Smooth muscle cell (in vitro differentiated cells): ENCODE measurements at regions not wholly inside any gene's neighbourhood (a gene's known extent, or its start where the extent isn't known, plus 50 kb on each side); places are given as distances from the start of the nearest gene placed in this dataset.
A peak's percentile ranks its signal among the peaks of the same experiment; 100 is the strongest.

Source experiments
- DNase-seq: peaks from one replicate; lab custom pipeline; 2025; ENCODE audit not compliant: unreplicated experiment; lab: John Stamatoyannopoulos, UW
- H2AFZ ChIP-seq: fragments of 200-600 bp; sonication (generic); 2 replicates; pipeline ENCODE4 v1.6.0; 2016; ENCODE audit warnings: antibody characterized with exemption, low read depth, mild to moderate bottlenecking
- H3F3A ChIP-seq: fragments of 200-600 bp; sonication (generic); 2 replicates; pipeline ENCODE4 v1.6.0; 2017; ENCODE audit warnings: antibody characterized with exemption, low read depth
- H3K27ac ChIP-seq: fragments of 200-600 bp; sonication (generic); 2 replicates; pipeline ENCODE4 v1.5.1; 2016; ENCODE audit warnings: low read depth, mild to moderate bottlenecking
- H3K27me3 ChIP-seq: fragments of 200-600 bp; sonication (generic); 2 replicates; pipeline ENCODE4 v1.6.1; 2016; ENCODE audit warnings: low read depth, mild to moderate bottlenecking
- H3K36me3 ChIP-seq: fragments of 200-600 bp; sonication (generic); 2 replicates; pipeline ENCODE4 v1.5.1; 2016; ENCODE audit warnings: low read depth
- H3K4me1 ChIP-seq: fragments of 200-600 bp; sonication (generic); 2 replicates; pipeline ENCODE4 v1.5.1; 2016; ENCODE audit warnings: low read depth
- H3K4me2 ChIP-seq: fragments of 200-600 bp; sonication (generic); 2 replicates; pipeline ENCODE4 v1.6.0; 2016; ENCODE audit warnings: mild to moderate bottlenecking
- H3K4me3 ChIP-seq: fragments of 200-600 bp; sonication (generic); 2 replicates; pipeline ENCODE4 v1.5.1; 2016; ENCODE audit warnings: mild to moderate bottlenecking
- H3K79me2 ChIP-seq: fragments of 200-600 bp; sonication (generic); 2 replicates; pipeline ENCODE4 v1.6.0; 2016; ENCODE audit warnings: low read depth, mild to moderate bottlenecking
- H3K9ac ChIP-seq: fragments of 200-600 bp; sonication (generic); 2 replicates; pipeline ENCODE4 v1.6.0; 2016; ENCODE audit warnings: low read depth
- H3K9me3 ChIP-seq: fragments of 200-600 bp; sonication (generic); replicated peaks from 2 replicates; pipeline ENCODE4 v1.5.1; 2016; ENCODE audit warnings: low read depth
- H4K20me1 ChIP-seq: fragments of 200-600 bp; sonication (generic); 2 replicates; pipeline ENCODE4 v1.6.0; 2016; ENCODE audit warnings: low read depth
- CTCF ChIP-seq: fragments of 200-600 bp; sonication (generic); IDR thresholded peaks from 2 replicates; pipeline ENCODE4 v1.5.1; 2017; ENCODE audit warnings: borderline replicate concordance, mild to moderate bottlenecking, antibody characterized with exemption; ENCODE audit not compliant: insufficient read depth, poor library complexity, severe bottlenecking
- WGBS: methylation state at CpG from one replicate; pipeline ENCODE4 v1.1.7; 2016; ENCODE audit warnings: low lambda C conversion rate; 5-methylcytosine and 5-hydroxymethylcytosine counted together

DNA sequence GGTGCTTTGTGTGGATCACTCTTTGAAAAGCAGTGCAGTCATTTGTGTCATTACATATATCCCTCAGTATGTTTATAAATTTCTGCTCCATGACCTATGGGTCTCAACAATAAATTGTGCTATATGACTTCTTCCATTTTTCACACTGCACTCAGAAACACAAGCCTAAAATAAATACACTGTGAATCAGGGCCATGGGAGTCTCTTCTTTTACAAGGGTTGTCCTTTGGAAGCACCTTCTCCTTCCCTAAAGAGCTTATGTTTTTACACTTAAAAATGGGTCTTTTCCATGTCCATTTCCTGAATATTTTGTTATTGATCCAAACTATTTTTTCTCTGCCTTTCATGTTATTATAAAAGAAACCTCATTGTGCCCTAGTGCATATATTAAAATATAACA, 108.3 kb upstream of the MEOX2 start:
- no peak overlapping the region for H3K27ac ChIP-seq
- H3F3A ChIP-seq: no peaks in the 10 kb centered on the region
- H2AFZ ChIP-seq: no peak overlapping the region
- H3K36me3 ChIP-seq: no peaks in the 10 kb centered on the region
- H3K9me3 ChIP-seq: no peaks in the 10 kb centered on the region
- H3K4me1 ChIP-seq: no peaks in the 10 kb centered on the region
- no peak for TF ChIP-seq CTCF
- H3K79me2 ChIP-seq: no peaks in the 10 kb centered on the region
- no peak for DNase-seq
- H3K4me2 ChIP-seq: no peak overlapping the region
- no peaks in the 10 kb centered on the region for H4K20me1 ChIP-seq
- H3K4me3 ChIP-seq: no peak overlapping the region
- no peak overlapping the region for H3K9ac ChIP-seq
- H3K27me3 ChIP-seq: no peaks in the 10 kb centered on the region

DNA sequence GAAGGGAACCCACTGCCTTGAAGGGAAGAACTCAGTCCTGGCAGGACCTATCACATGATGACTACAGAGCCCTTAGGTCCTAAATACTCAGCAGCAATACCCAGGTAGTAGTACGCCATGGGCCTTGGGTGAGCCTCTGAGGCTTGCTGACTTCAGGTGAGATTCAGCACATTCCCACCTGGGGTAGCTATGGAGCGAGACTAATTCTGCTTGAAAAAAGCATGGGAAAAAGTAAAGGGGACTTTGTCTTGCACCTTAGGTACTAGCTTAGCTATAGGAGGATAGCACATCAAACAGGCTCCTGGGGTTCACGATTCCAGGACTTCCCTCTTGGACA, 98.2 kb upstream of the MEOX2 start:
- DNase-seq: no peak
- Histone ChIP-seq H3K79me2 (no peaks in the 10 kb centered on the region), H3F3A (no peaks in the 10 kb centered on the region), H2AFZ (no peak overlapping the region), H3K27me3 (no peaks in the 10 kb centered on the region), H3K4me1 (peaks cover 14% of the 10 kb centered on the region), H3K9me3 (no peaks in the 10 kb centered on the region), H3K4me3 (no peak overlapping the region), H3K27ac (no peak overlapping the region), H3K4me2 (no peak overlapping the region), H3K9ac (no peak overlapping the region), H4K20me1 (no peaks in the 10 kb centered on the region), H3K36me3 (no peaks in the 10 kb centered on the region)
- 97% methylated on average over 3 of the region's 3 CpGs for WGBS
- TF ChIP-seq CTCF: no peak

- H3K4me3 ChIP-seq: no peak overlapping the region
- no peak overlapping the region for H3K4me2 ChIP-seq
- no peaks in the 10 kb centered on the region for H3K9me3 ChIP-seq
- no peaks in the 10 kb centered on the region for H3K79me2 ChIP-seq
- no peaks in the 10 kb centered on the region for H3F3A ChIP-seq
- no peaks in the 10 kb centered on the region for H4K20me1 ChIP-seq
- no peaks in the 10 kb centered on the region for H3K27me3 ChIP-seq
- no peak for TF ChIP-seq CTCF
- H2AFZ ChIP-seq: peak overlapping the region; percentile 44
- H3K27ac ChIP-seq: no peak overlapping the region
- H3K36me3 ChIP-seq: no peaks in the 10 kb centered on the region
- no peak overlapping the region for H3K9ac ChIP-seq
- peaks cover 14% of the 10 kb centered on the region for H3K4me1 ChIP-seq
- WGBS: 5% methylated on average over 1 of the region's 1 CpG
- no peak for DNase-seq
These were observed 97.7 kb upstream of the MEOX2 start for GRCh38 chr7:15783987-15784693.

DNA sequence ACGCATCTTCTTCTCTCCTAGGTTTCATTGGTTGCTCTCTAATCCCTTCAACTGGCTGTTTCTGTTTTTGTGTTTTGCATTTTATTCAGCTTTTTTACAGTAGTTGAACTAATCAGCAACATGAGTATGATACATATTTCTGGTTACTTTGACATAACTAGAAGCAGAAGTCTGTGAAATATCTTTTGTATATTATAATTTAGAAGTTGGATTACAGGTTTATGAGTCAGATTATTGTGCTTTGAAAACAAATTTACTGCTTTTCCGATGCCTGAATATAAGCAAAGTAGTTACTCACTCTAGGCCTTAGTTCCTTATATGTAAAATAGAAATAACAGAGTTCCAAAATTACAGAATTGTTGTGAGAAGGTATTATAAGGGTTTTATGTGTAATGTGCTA, 96.2 kb upstream of the MEOX2 start:
- Histone ChIP-seq H3K4me1 (peaks cover 18% of the 10 kb centered on the region), H3K79me2 (no peaks in the 10 kb centered on the region), H3K36me3 (no peaks in the 10 kb centered on the region), H4K20me1 (no peaks in the 10 kb centered on the region), H3K4me3 (no peak overlapping the region), H3K9me3 (no peaks in the 10 kb centered on the region), H3K27ac (no peak overlapping the region), H3K4me2 (no peak overlapping the region), H3K9ac (no peak overlapping the region), H3F3A (no peaks in the 10 kb centered on the region), H2AFZ (no peak overlapping the region), H3K27me3 (no peaks in the 10 kb centered on the region)
- 79% methylated on average over 2 of the region's 2 CpGs for WGBS
- no peak for TF ChIP-seq CTCF
- DNase-seq: no peak
